Trophoblast cell (in vitro differentiated cells and primary cell): ENCODE measurements at regions not wholly inside any gene's neighbourhood (a gene's known extent, or its start where the extent isn't known, plus 50 kb on each side); places are given as distances from the start of the nearest gene placed in this dataset.

Source experiments
- DNase-seq, 2 donors: peaks; one replicate each; pipeline ENCODE4 v3.0.0-alpha.2; 2016
- H2AFZ ChIP-seq: 2 replicates; pipeline ENCODE4 v1.6.1; 2013; ENCODE audit warnings: low read length, moderate library complexity, mild to moderate bottlenecking; ENCODE audit not compliant: insufficient read depth, poor library complexity
- H2AK5ac ChIP-seq: 2 replicates; pipeline ENCODE4 v1.6.1; 2013; ENCODE audit warnings: mild to moderate bottlenecking, low read length
- H2BK120ac ChIP-seq: 2 replicates; pipeline ENCODE4 v1.6.1; 2013; ENCODE audit warnings: low read length, mild to moderate bottlenecking, moderate library complexity; ENCODE audit not compliant: insufficient read depth, poor library complexity
- H2BK12ac ChIP-seq: 2 replicates; pipeline ENCODE4 v1.6.1; 2013; ENCODE audit warnings: mild to moderate bottlenecking, low read length, moderate library complexity
- H2BK5ac ChIP-seq: 2 replicates; pipeline ENCODE4 v1.6.1; 2013; ENCODE audit warnings: low read length, low read depth, moderate library complexity, mild to moderate bottlenecking; ENCODE audit not compliant: poor library complexity
- H3K14ac ChIP-seq: 2 replicates; pipeline ENCODE4 v1.6.1; 2013; ENCODE audit warnings: mild to moderate bottlenecking, low read length
- H3K18ac ChIP-seq: 2 replicates; pipeline ENCODE4 v1.6.1; 2013; ENCODE audit warnings: mild to moderate bottlenecking, low read length
- H3K23ac ChIP-seq: 2 replicates; pipeline ENCODE4 v1.6.1; 2013; ENCODE audit warnings: low read length
- H3K27ac ChIP-seq: 2 replicates; pipeline ENCODE4 v1.5.1; 2013; ENCODE audit warnings: low read depth, mild to moderate bottlenecking, inconsistent platforms, low read length, moderate library complexity
- H3K27me3 ChIP-seq: 2 replicates; pipeline ENCODE4 v1.6.1; 2013; ENCODE audit warnings: inconsistent platforms, mild to moderate bottlenecking, low read length, moderate library complexity; ENCODE audit not compliant: insufficient read depth
- H3K36me3 ChIP-seq, 2 experiments: 1 replicate in 1 of 2; 2 replicates in 1 of 2; pipeline ENCODE4 v1.6.1; 2013; ENCODE audit warnings: low read length in 2 of 2, mild to moderate bottlenecking in 2 of 2, moderate library complexity in 1 of 2; ENCODE audit not compliant: insufficient read depth in 2 of 2, control insufficient read depth in 1 of 2
- H3K4ac ChIP-seq: 2 replicates; pipeline ENCODE4 v1.6.1; 2013; ENCODE audit warnings: low read depth, mild to moderate bottlenecking, low read length, moderate library complexity
- H3K4me1 ChIP-seq, 2 experiments: 1 replicate in 1 of 2; 2 replicates in 1 of 2; pipeline ENCODE4 v1.6.1; 2013; ENCODE audit warnings: low read length in 2 of 2, mild to moderate bottlenecking in 2 of 2, moderate library complexity in 1 of 2; ENCODE audit not compliant: insufficient read depth in 2 of 2, control insufficient read depth in 1 of 2
- H3K4me2 ChIP-seq: 2 replicates; pipeline ENCODE4 v1.6.1; 2013; ENCODE audit warnings: inconsistent platforms, mild to moderate bottlenecking, low read length, moderate library complexity
- H3K4me3 ChIP-seq: 2 replicates; pipeline ENCODE4 v1.5.1; 2013; ENCODE audit warnings: mild to moderate bottlenecking, low read depth, low read length, inconsistent platforms
- H3K79me1 ChIP-seq: one replicate; pipeline ENCODE4 v1.6.1; 2013; ENCODE audit warnings: low read length
- H3K79me2 ChIP-seq: 2 replicates; pipeline ENCODE4 v1.6.1; 2013; ENCODE audit warnings: low read length, mild to moderate bottlenecking; ENCODE audit not compliant: control insufficient read depth, insufficient read depth, poor library complexity
- H3K9ac ChIP-seq: 2 replicates; pipeline ENCODE4 v1.6.1; 2013; ENCODE audit warnings: mild to moderate bottlenecking, low read length
- H3K9me3 ChIP-seq: 2 replicates; pipeline ENCODE4 v1.6.1; 2013; ENCODE audit warnings: low read depth, mild to moderate bottlenecking, control low read depth, inconsistent platforms, low read length; ENCODE audit not compliant: insufficient read depth
- H4K12ac ChIP-seq: 2 replicates; pipeline ENCODE4 v1.6.1; 2013; ENCODE audit warnings: low read depth, mild to moderate bottlenecking, low read length, moderate library complexity
- H4K8ac ChIP-seq: 2 replicates; pipeline ENCODE4 v1.6.1; 2013; ENCODE audit warnings: low read depth, mild to moderate bottlenecking, low read length, moderate library complexity
- H4K91ac ChIP-seq: one replicate; pipeline ENCODE4 v1.6.1; 2013; ENCODE audit warnings: low read depth, mild to moderate bottlenecking, low read length, moderate library complexity
- WGBS: extraction: QIAGEN DNeasy Blood & Tissue Kit; methylation state at CpG from one replicate; pipeline ENCODE4 v1.1.7; 2013; ENCODE audit warnings: missing lambda C conversion rate; ENCODE audit not compliant: insufficient read length, insufficient coverage; ENCODE audit errors: extremely low coverage; 5-methylcytosine and 5-hydroxymethylcytosine counted together

GRCh38 chr4:135268369-135268768 lies 1066.8 kb upstream of the PABPC4L start:
- H4K91ac ChIP-seq = no peak overlapping the region
- no CpG with 5 or more reads among the region's 3 CpGs for WGBS
- H3K4me1 ChIP-seq = no peaks in the 10 kb centered on the region

GRCh38 chr4:135267148-135267865 lies 1065.7 kb upstream of the PABPC4L start:
- Histone ChIP-seq H3K14ac (no peak overlapping the region), H3K27ac (no peak overlapping the region), H3K36me3 (no peaks in the 10 kb centered on the region), H3K4me3 (no peak overlapping the region), H3K18ac (no peak overlapping the region), H2AK5ac (no peak overlapping the region), H2AFZ (no peak overlapping the region), H3K9me3 (no peaks in the 10 kb centered on the region), H3K4me1 (no peaks in the 10 kb centered on the region), H3K4ac (no peak overlapping the region), H2BK120ac (no peak overlapping the region), H3K79me1 (no peaks in the 10 kb centered on the region), H3K79me2 (no peaks in the 10 kb centered on the region), H3K9ac (no peak overlapping the region), H4K8ac (no peak overlapping the region), H2BK12ac (no peak overlapping the region), H4K91ac (no peak overlapping the region), H4K12ac (no peak overlapping the region), H3K4me2 (no peak overlapping the region), H3K23ac (no peak overlapping the region), H3K27me3 (no peaks in the 10 kb centered on the region), H2BK5ac (no peak overlapping the region)
- WGBS = no CpG with 5 or more reads among the region's 13 CpGs
- DNase-seq = no peak

More at GRCh38 chr4:135268369-135268768, 1066.8 kb upstream of the PABPC4L start:
- Histone ChIP-seq H3K9ac (no peak overlapping the region), H2AK5ac (no peak overlapping the region), H3K4me3 (no peak overlapping the region), H2BK12ac (no peak overlapping the region), H3K9me3 (no peaks in the 10 kb centered on the region), H3K4ac (no peak overlapping the region), H3K4me2 (no peak overlapping the region), H3K79me1 (no peaks in the 10 kb centered on the region), H3K27ac (no peak overlapping the region), H4K12ac (no peak overlapping the region), H3K23ac (no peak overlapping the region), H2BK120ac (no peak overlapping the region), H3K79me2 (no peaks in the 10 kb centered on the region), H3K14ac (no peak overlapping the region), H3K36me3 (no peaks in the 10 kb centered on the region), H4K8ac (no peak overlapping the region), H2AFZ (no peak overlapping the region), H2BK5ac (no peak overlapping the region), H3K27me3 (no peaks in the 10 kb centered on the region), H3K18ac (no peak overlapping the region)
- no peak for DNase-seq

GRCh38 chr4:135256111-135256510 lies 1054.5 kb upstream of the PABPC4L start:
- H3K27ac ChIP-seq = no peak overlapping the region
- no peaks in the 10 kb centered on the region for H3K79me2 ChIP-seq
- H3K27me3 ChIP-seq = no peaks in the 10 kb centered on the region
- H2AK5ac ChIP-seq = no peak overlapping the region
- H3K23ac ChIP-seq = no peak overlapping the region
- H3K79me1 ChIP-seq = no peaks in the 10 kb centered on the region
- H3K4ac ChIP-seq = no peak overlapping the region
- H3K14ac ChIP-seq = no peak overlapping the region
- H3K18ac ChIP-seq = no peak overlapping the region
- no peak overlapping the region for H4K8ac ChIP-seq
- H3K4me3 ChIP-seq = no peak overlapping the region
- peak overlapping the region; percentile 24 for H3K4me2 ChIP-seq
- no peak overlapping the region for H3K9ac ChIP-seq
- no peak overlapping the region for H4K91ac ChIP-seq
- H2AFZ ChIP-seq = no peak overlapping the region
- H2BK120ac ChIP-seq = no peak overlapping the region
- H4K12ac ChIP-seq = no peak overlapping the region
- H3K36me3 ChIP-seq = no peaks in the 10 kb centered on the region
- no peak overlapping the region for H2BK5ac ChIP-seq
- H3K9me3 ChIP-seq = no peaks in the 10 kb centered on the region
- DNase-seq = peak in 1 of 2 donors; percentile 22
- H2BK12ac ChIP-seq = no peak overlapping the region
- no peaks in the 10 kb centered on the region for H3K4me1 ChIP-seq

- Histone ChIP-seq H2BK5ac (no peak overlapping the region), H4K91ac (no peak overlapping the region), H3K79me2 (no peaks in the 10 kb centered on the region), H3K14ac (no peak overlapping the region), H3K27me3 (no peaks in the 10 kb centered on the region), H3K18ac (no peak overlapping the region), H3K4ac (no peak overlapping the region), H2AFZ (no peak overlapping the region), H3K9ac (no peak overlapping the region), H3K4me1 (no peaks in the 10 kb centered on the region), H3K9me3 (no peaks in the 10 kb centered on the region), H2BK12ac (no peak overlapping the region), H3K27ac (no peak overlapping the region), H3K4me3 (no peak overlapping the region), H3K36me3 (no peaks in the 10 kb centered on the region), H3K23ac (no peak overlapping the region), H3K79me1 (no peaks in the 10 kb centered on the region), H4K8ac (no peak overlapping the region), H2BK120ac (no peak overlapping the region), H3K4me2 (no peak overlapping the region), H4K12ac (no peak overlapping the region), H2AK5ac (no peak overlapping the region)
- no CpG with 5 or more reads among the region's 1 CpG for WGBS
- no peak for DNase-seq
These were observed 1048.5 kb upstream of the PABPC4L start for GRCh38 chr4:135250040-135250439.
